Left ventricle myocardium inferior (tissue), 1 donor: ENCODE measurements at regions not wholly inside any gene's neighbourhood (a gene's known extent, or its start where the extent isn't known, plus 50 kb on each side); places are given as distances from the start of the nearest gene placed in this dataset.

Source experiments
- DNase-seq: peaks from one replicate; pipeline ENCODE4 v3.0.0-alpha.2; 2020
- H3K27ac ChIP-seq: fragments of 200-600 bp; replicated peaks from 2 replicates; pipeline ENCODE4 v1.8.0; 2021
- H3K27me3 ChIP-seq: fragments of 200-600 bp; 2 replicates; pipeline ENCODE4 v1.8.0; 2021; ENCODE audit warnings: low read depth
- H3K36me3 ChIP-seq: fragments of 200-600 bp; 2 replicates; pipeline ENCODE4 v1.8.0; 2021
- H3K4me1 ChIP-seq: fragments of 200-600 bp; 2 replicates; pipeline ENCODE4 v1.8.0; 2021
- H3K4me3 ChIP-seq: fragments of 200-600 bp; 2 replicates; pipeline ENCODE4 v1.8.0; 2021; ENCODE audit warnings: mild to moderate bottlenecking, moderate library complexity
- H3K9me3 ChIP-seq: fragments of 200-600 bp; replicated peaks from 2 replicates; pipeline ENCODE4 v1.8.0; 2021
- CTCF ChIP-seq: fragments of 200-600 bp; IDR thresholded peaks from 2 replicates; pipeline ENCODE4 v1.8.0; 2021; ENCODE audit warnings: antibody characterized with exemption, mild to moderate bottlenecking, borderline replicate concordance
- intact Hi-C: fragments of 100-400 bp; cut with micrococcal nuclease; formaldehyde crosslinking; loops from one replicate; pipeline ENCODE4 v1.11.0; 2022
- donor health status: DM: no; HTN: yes; CAD: no; lungs with severe emphysema.

- intact Hi-C loops, result no loop called here
- DNase-seq, result no peak
Measured at GRCh38 chr4:62144431-62144830, 944.3 kb downstream of the ADGRL3 start.

GRCh38 chr4:62135565-62136156 lies 935.5 kb downstream of the ADGRL3 start:
- Histone ChIP-seq H3K4me1 (peaks cover 11% of the 10 kb centered on the region), H3K4me3 (peak overlapping the region; percentile 60), H3K9me3 (peaks cover 18% of the 10 kb centered on the region), H3K27ac (peak overlapping the region; percentile 93), H3K27me3 (no peaks in the 10 kb centered on the region), H3K36me3 (no peaks in the 10 kb centered on the region)
- TF ChIP-seq CTCF, result no peak
- no peak for DNase-seq
- intact Hi-C loops, result no loop called here

More at GRCh38 chr4:62144431-62144830, 944.3 kb downstream of the ADGRL3 start:
- Histone ChIP-seq H3K36me3 (peaks cover 10% of the 10 kb centered on the region), H3K4me1 (peaks cover 11% of the 10 kb centered on the region), H3K27ac (no peak overlapping the region), H3K27me3 (no peaks in the 10 kb centered on the region), H3K4me3 (no peak overlapping the region), H3K9me3 (peaks cover 26% of the 10 kb centered on the region)
- no peak for TF ChIP-seq CTCF

- intact Hi-C loops, result no loop called here
Measured at GRCh38 chr4:62133977-62134376, 933.9 kb downstream of the ADGRL3 start.

GRCh38 chr4:62133101-62133897 lies 933.2 kb downstream of the ADGRL3 start:
- H3K4me3 ChIP-seq, result peak overlapping the region; percentile 60
- TF ChIP-seq CTCF, result no peak
- intact Hi-C loops, result no loop called here
- peak overlapping the region; percentile 93 for H3K27ac ChIP-seq
- no peaks in the 10 kb centered on the region for H3K36me3 ChIP-seq
- peaks cover 6% of the 10 kb centered on the region for H3K4me1 ChIP-seq
- no peaks in the 10 kb centered on the region for H3K27me3 ChIP-seq
- peaks cover 18% of the 10 kb centered on the region for H3K9me3 ChIP-seq
- no peak for DNase-seq

More at GRCh38 chr4:62133977-62134376, 933.9 kb downstream of the ADGRL3 start:
- peaks cover 18% of the 10 kb centered on the region for H3K9me3 ChIP-seq
- TF ChIP-seq CTCF, result no peak
- peaks cover 11% of the 10 kb centered on the region for H3K4me1 ChIP-seq
- no peaks in the 10 kb centered on the region for H3K36me3 ChIP-seq
- peak overlapping the region; percentile 60 for H3K4me3 ChIP-seq
- peak overlapping the region; percentile 93 for H3K27ac ChIP-seq
- no peaks in the 10 kb centered on the region for H3K27me3 ChIP-seq
- peak; percentile 17 for DNase-seq

- TF ChIP-seq CTCF, result no peak
- no peaks in the 10 kb centered on the region for H3K36me3 ChIP-seq
- H3K27ac ChIP-seq, result peak overlapping the region; percentile 24
- H3K4me3 ChIP-seq, result no peak overlapping the region
- peaks cover 6% of the 10 kb centered on the region for H3K4me1 ChIP-seq
- intact Hi-C loops, result no loop called here
- peaks cover 18% of the 10 kb centered on the region for H3K9me3 ChIP-seq
- DNase-seq, result no peak
- no peaks in the 10 kb centered on the region for H3K27me3 ChIP-seq
Measured at GRCh38 chr4:62131049-62131448, 930.9 kb downstream of the ADGRL3 start.
